T-cell (primary cell): ENCODE measurements at regions not wholly inside any gene's neighbourhood (a gene's known extent, or its start where the extent isn't known, plus 50 kb on each side); places are given as distances from the start of the nearest gene placed in this dataset.

ENCODE experiments used
- ATAC-seq, 4 experiments: fragments of 200-7000 bp in 3 of 4; fragments of 150-1000 bp in 1 of 4; cut with Tn5 transposase; replicated peaks in 1 of 4; 1 replicate in 3 of 4; 2 replicates in 1 of 4; pipeline ENCODE4 v1.10.0; 2021; ENCODE audit warnings: moderate library complexity in 3 of 4, mild to moderate bottlenecking in 2 of 4, moderate number of reproducible peaks in 1 of 4
- CTCF ChIA-PET, 2 donors: fragments of 300-600 bp; sonication (Branson Sonifier 250); formaldehyde crosslinking; loops; one replicate each; lab custom pipeline; 2022; ENCODE audit warnings: antibody characterized with exemption in 2 of 2; lab: Charles Lee
- POLR2A ChIA-PET, 2 donors: fragments of 300-600 bp; sonication (Branson Sonifier 250); formaldehyde crosslinking; loops; one replicate each; lab custom pipeline; 2022; ENCODE audit warnings: antibody characterized with exemption in 2 of 2; lab: Charles Lee
- DNase-seq, 35 experiments: peaks; one replicate each; pipeline versions ENCODE4 v3.0.0 to v3.0.0-alpha.2; 2013 to 2023
- H3K27ac ChIP-seq: one replicate; pipeline ENCODE4 v1.5.1; 2013; ENCODE audit warnings: low read length
- H3K27me3 ChIP-seq, 2 experiments: replicated peaks in 1 of 2; 1 replicate in 1 of 2; 2 replicates in 1 of 2; pipeline versions ENCODE4 v1.6.1 to v1.7.0; 2013; ENCODE audit warnings: low read length in 1 of 2, mixed read lengths in 1 of 2; ENCODE audit not compliant: control insufficient read depth in 2 of 2, insufficient read depth in 2 of 2; ENCODE audit errors: extremely low read depth in 1 of 2
- H3K36me3 ChIP-seq, 2 donors: 1 replicate in 1 of 2; 2 replicates in 1 of 2; pipeline versions ENCODE4 v1.6.1 to v1.7.0; 2013; ENCODE audit warnings: low read length in 1 of 2; ENCODE audit not compliant: control insufficient read depth in 2 of 2, insufficient read depth in 1 of 2; ENCODE audit errors: extremely low read depth in 1 of 2
- H3K4me1 ChIP-seq, 2 experiments: 1 replicate in 1 of 2; 2 replicates in 1 of 2; pipeline versions ENCODE4 v1.6.1 to v1.7.0; 2013; ENCODE audit warnings: low read length in 2 of 2, mixed read lengths in 1 of 2; ENCODE audit not compliant: insufficient read depth in 2 of 2, control insufficient read depth in 1 of 2; ENCODE audit errors: extremely low read depth in 1 of 2
- H3K4me3 ChIP-seq, 2 donors: 1 replicate in 1 of 2; 2 replicates in 1 of 2; pipeline versions ENCODE4 v1.5.1 to v1.7.0; 2013; ENCODE audit warnings: mild to moderate bottlenecking in 2 of 2, low read length in 1 of 2, moderate library complexity in 1 of 2; ENCODE audit not compliant: control insufficient read depth in 1 of 2; ENCODE audit errors: extremely low read depth in 1 of 2
- H3K9me3 ChIP-seq: 2 replicates; pipeline ENCODE4 v1.7.0; 2013
- H3K27ac Mint-ChIP-seq, 2 donors: one replicate each; pipeline ENCODE4 v1.8.0; 2020 to 2021; ENCODE audit warnings: mild to moderate bottlenecking in 2 of 2, mixed read lengths in 2 of 2
- H3K27me3 Mint-ChIP-seq, 2 donors: one replicate each; pipeline ENCODE4 v1.8.0; 2021 to 2022; ENCODE audit warnings: mixed read lengths in 2 of 2
- H3K36me3 Mint-ChIP-seq: one replicate; pipeline ENCODE4 v1.8.0; 2021; ENCODE audit warnings: mixed read lengths
- H3K4me1 Mint-ChIP-seq, 3 donors: one replicate each; pipeline ENCODE4 v1.8.0; 2020 to 2022; ENCODE audit warnings: mixed read lengths in 3 of 3, mild to moderate bottlenecking in 1 of 3
- H3K4me3 Mint-ChIP-seq, 3 donors: one replicate each; pipeline ENCODE4 v1.8.0; 2020 to 2022; ENCODE audit warnings: mild to moderate bottlenecking in 3 of 3, mixed read lengths in 3 of 3, moderate library complexity in 3 of 3
- H3K9me3 Mint-ChIP-seq, 3 donors: one replicate each; pipeline ENCODE4 v1.8.0; 2020 to 2022; ENCODE audit warnings: mixed read lengths in 3 of 3
- WGBS: methylation state at CpG from one replicate; pipeline ENCODE4 v1.1.5; 2013; ENCODE audit warnings: missing lambda C conversion rate; ENCODE audit not compliant: insufficient coverage; 5-methylcytosine and 5-hydroxymethylcytosine counted together

- H3K36me3 Mint-ChIP-seq, result no peaks in the 10 kb centered on the region
- H3K9me3 Mint-ChIP-seq, result peaks cover 17 to 31% (median 27%) of the 10 kb centered on the region in 3 donors
- DNase-seq, result no peak
- no CpG with 5 or more reads among the region's 2 CpGs for WGBS
- no peak for ATAC-seq
- no peak overlapping the region for H3K4me3 ChIP-seq
- POLR2A ChIA-PET, result no interaction called here
- no peak overlapping the region for H3K27ac ChIP-seq
- no peaks in the 10 kb centered on the region for H3K4me1 Mint-ChIP-seq
- H3K4me3 Mint-ChIP-seq, result no peak overlapping the region
- H3K9me3 ChIP-seq, result no peaks in the 10 kb centered on the region
- H3K27me3 ChIP-seq, result no peaks in the 10 kb centered on the region
- no peak overlapping the region for H3K27ac Mint-ChIP-seq
- CTCF ChIA-PET, result no interaction called here
- H3K27me3 Mint-ChIP-seq, result no peaks in the 10 kb centered on the region
- no peaks in the 10 kb centered on the region for H3K36me3 ChIP-seq
- H3K4me1 ChIP-seq, result no peaks in the 10 kb centered on the region
Observed at GRCh38 chr14:29290441-29290840, 523.9 kb downstream of the FOXG1 start.

GRCh38 chr14:29299372-29299771, 532.8 kb downstream of the FOXG1 start:
- no peaks in the 10 kb centered on the region for H3K27me3 Mint-ChIP-seq
- H3K27me3 ChIP-seq, result no peaks in the 10 kb centered on the region
- DNase-seq, result no peak
- no peaks in the 10 kb centered on the region for H3K36me3 Mint-ChIP-seq
- peaks cover 26 to 35% (median 26%) of the 10 kb centered on the region in 3 donors for H3K9me3 Mint-ChIP-seq
- no peak overlapping the region for H3K27ac Mint-ChIP-seq
- no peaks in the 10 kb centered on the region for H3K4me1 Mint-ChIP-seq
- H3K4me1 ChIP-seq, result no peaks in the 10 kb centered on the region
- H3K36me3 ChIP-seq, result no peaks in the 10 kb centered on the region
- ATAC-seq, result no peak
- H3K4me3 ChIP-seq, result no peak overlapping the region
- no peaks in the 10 kb centered on the region for H3K9me3 ChIP-seq
- no CpG with 5 or more reads among the region's 1 CpG for WGBS
- no peak overlapping the region for H3K4me3 Mint-ChIP-seq
- ChIA-PET POLR2A (no interaction called here), CTCF (no interaction called here)
- H3K27ac ChIP-seq, result no peak overlapping the region

- H3K27ac ChIP-seq, result no peak overlapping the region
- no peaks in the 10 kb centered on the region for H3K4me1 ChIP-seq
- H3K9me3 ChIP-seq, result no peaks in the 10 kb centered on the region
- ATAC-seq (no peak), DNase-seq (no peak)
- H3K36me3 ChIP-seq, result no peaks in the 10 kb centered on the region
- ChIA-PET CTCF (interaction anchor here in 1 of 2 donors (0.5 kb wide), 1 partner anchor 13 kb away, joined by 3 read pairs; no protein-coding TSS in a partner anchor), POLR2A (no interaction called here)
- no peaks in the 10 kb centered on the region for H3K36me3 Mint-ChIP-seq
- H3K4me3 Mint-ChIP-seq, result no peak overlapping the region
- no peaks in the 10 kb centered on the region for H3K27me3 Mint-ChIP-seq
- no peaks in the 10 kb centered on the region for H3K27me3 ChIP-seq
- H3K9me3 Mint-ChIP-seq, result peaks cover 20 to 39% (median 20%) of the 10 kb centered on the region in 3 donors
- no peak overlapping the region for H3K27ac Mint-ChIP-seq
- no peak overlapping the region for H3K4me3 ChIP-seq
- H3K4me1 Mint-ChIP-seq, result no peaks in the 10 kb centered on the region
Observed at GRCh38 chr14:29301571-29301970, 535.0 kb downstream of the FOXG1 start.

- H3K4me1 Mint-ChIP-seq, result no peaks in the 10 kb centered on the region
- no peaks in the 10 kb centered on the region for H3K36me3 ChIP-seq
- ChIA-PET CTCF (no interaction called here), POLR2A (no interaction called here)
- no peak overlapping the region for H3K4me3 ChIP-seq
- no peaks in the 10 kb centered on the region for H3K36me3 Mint-ChIP-seq
- H3K9me3 Mint-ChIP-seq, result peaks cover 0 to 12% (median 4%) of the 10 kb centered on the region in 3 donors
- H3K27me3 ChIP-seq, result no peaks in the 10 kb centered on the region
- no peaks in the 10 kb centered on the region for H3K4me1 ChIP-seq
- H3K9me3 ChIP-seq, result no peaks in the 10 kb centered on the region
- H3K27ac Mint-ChIP-seq, result no peak overlapping the region
- no peak overlapping the region for H3K27ac ChIP-seq
- no peak for DNase-seq
- no peaks in the 10 kb centered on the region for H3K27me3 Mint-ChIP-seq
- H3K4me3 Mint-ChIP-seq, result no peak overlapping the region
- no peak for ATAC-seq
Observed at GRCh38 chr14:29310210-29310609, 543.6 kb downstream of the FOXG1 start.

- ATAC-seq, result no peak
- Histone ChIP-seq H3K36me3 (no peaks in the 10 kb centered on the region), H3K27ac (no peak overlapping the region), H3K4me3 (no peak overlapping the region), H3K27me3 (no peaks in the 10 kb centered on the region), H3K4me1 (no peaks in the 10 kb centered on the region), H3K9me3 (no peaks in the 10 kb centered on the region)
- no peaks in the 10 kb centered on the region for H3K27me3 Mint-ChIP-seq
- POLR2A ChIA-PET, result no interaction called here
- H3K27ac Mint-ChIP-seq, result no peak overlapping the region
- H3K9me3 Mint-ChIP-seq, result peaks cover 0 to 12% (median 4%) of the 10 kb centered on the region in 3 donors
- no peaks in the 10 kb centered on the region for H3K4me1 Mint-ChIP-seq
- no peaks in the 10 kb centered on the region for H3K36me3 Mint-ChIP-seq
- CTCF ChIA-PET, result no interaction called here
- no peak overlapping the region for H3K4me3 Mint-ChIP-seq
- 91% methylated on average over 1 of the region's 1 CpG for WGBS
- no peak for DNase-seq
Observed at GRCh38 chr14:29310757-29311156, 544.2 kb downstream of the FOXG1 start.

GRCh38 chr14:29311983-29312382, 545.4 kb downstream of the FOXG1 start:
- ChIA-PET POLR2A (no interaction called here), CTCF (no interaction called here)
- Histone ChIP-seq H3K27me3 (no peaks in the 10 kb centered on the region), H3K4me3 (no peak overlapping the region), H3K4me1 (no peaks in the 10 kb centered on the region), H3K9me3 (no peaks in the 10 kb centered on the region), H3K36me3 (no peaks in the 10 kb centered on the region), H3K27ac (no peak overlapping the region)
- Mint-ChIP-seq H3K4me3 (no peak overlapping the region), H3K27ac (no peak overlapping the region), H3K27me3 (no peaks in the 10 kb centered on the region), H3K9me3 (peaks cover 4 to 16% (median 4%) of the 10 kb centered on the region in 3 donors), H3K36me3 (no peaks in the 10 kb centered on the region), H3K4me1 (no peaks in the 10 kb centered on the region)
- WGBS, result 25% methylated on average over 1 of the region's 2 CpGs
- ATAC-seq, result no peak
- DNase-seq, result no peak

GRCh38 chr14:29316936-29317335, 550.3 kb downstream of the FOXG1 start:
- H3K27me3 ChIP-seq, result no peaks in the 10 kb centered on the region
- Mint-ChIP-seq H3K9me3 (peaks cover 9 to 34% (median 12%) of the 10 kb centered on the region in 3 donors), H3K4me3 (no peak overlapping the region), H3K36me3 (no peaks in the 10 kb centered on the region), H3K4me1 (no peaks in the 10 kb centered on the region), H3K27me3 (no peaks in the 10 kb centered on the region), H3K27ac (no peak overlapping the region)
- no peaks in the 10 kb centered on the region for H3K36me3 ChIP-seq
- no peaks in the 10 kb centered on the region for H3K4me1 ChIP-seq
- H3K27ac ChIP-seq, result no peak overlapping the region
- POLR2A ChIA-PET, result no interaction called here
- DNase-seq, result no peak
- no peaks in the 10 kb centered on the region for H3K9me3 ChIP-seq
- no peak overlapping the region for H3K4me3 ChIP-seq
- ATAC-seq, result no peak
- WGBS, result 46% methylated on average over 2 of the region's 2 CpGs
- CTCF ChIA-PET, result interaction anchor here in 1 of 2 donors (0.7 kb wide), 1 partner anchor 13 kb away, joined by 4 read pairs; no protein-coding TSS in a partner anchor
